SK-N-SH (cell line): ENCODE measurements at regions not wholly inside any gene's neighbourhood (a gene's known extent, or its start where the extent isn't known, plus 50 kb on each side); places are given as distances from the start of the nearest gene placed in this dataset.

Experiments used
- CTCF ChIA-PET: fragments of 300-600, 350-600 bp; formaldehyde crosslinking; extraction: SDS; loops from one replicate; lab custom pipeline; 2021; lab: Yijun Ruan, JAX
- POLR2A ChIA-PET: fragments of 350-600 bp; sonication (Branson Sonifier 250); formaldehyde crosslinking; extraction: SDS; loops from one replicate; lab custom pipeline; 2020; ENCODE audit warnings: antibody characterized with exemption, inconsistent platforms; lab: Yijun Ruan, JAX
- DNase-seq: peaks from one replicate; pipeline ENCODE4 v3.0.0; 2012
- H2AFZ ChIP-seq: fragments of 200-600 bp; sonication (generic); 2 replicates; pipeline ENCODE4 v1.8.1; 2016; ENCODE audit warnings: antibody characterized with exemption, mild to moderate bottlenecking, low read depth
- H3F3A ChIP-seq: fragments of 200-600 bp; sonication (generic); replicated peaks from 2 replicates; pipeline ENCODE3; 2016; ENCODE audit warnings: antibody characterized with exemption, mild to moderate bottlenecking; ENCODE audit not compliant: insufficient read depth
- H3K27ac ChIP-seq, 2 experiments: fragments of 200-500 bp in 1 of 2; fragments of 200-600 bp in 1 of 2; sonication (Bioruptor generic) in 1 of 2; sonication (generic), shearing (Covaris generic) in 1 of 2; 2 replicates each; pipeline versions ENCODE4 v1.5.1 to v1.6.1; 2014 to 2016; ENCODE audit warnings: low read depth in 2 of 2, inconsistent platforms in 1 of 2, low read length in 1 of 2, mild to moderate bottlenecking in 1 of 2, mixed read lengths in 1 of 2
- H3K27me3 ChIP-seq: fragments of 200-600 bp; sonication (generic), shearing (Covaris generic); 2 replicates; pipeline ENCODE4 v1.6.1; 2016; ENCODE audit warnings: mixed run types; ENCODE audit not compliant: insufficient read depth
- H3K36me3 ChIP-seq, 2 experiments: fragments of 200-500 bp in 1 of 2; fragments of 200-600 bp in 1 of 2; sonication (Bioruptor generic) in 1 of 2; sonication (generic) in 1 of 2; replicated peaks in 1 of 2; 2 replicates each; pipeline versions ENCODE3 to v1.5.1; 2014 to 2016; ENCODE audit warnings: low read length in 1 of 2, mild to moderate bottlenecking in 1 of 2; ENCODE audit not compliant: insufficient read depth in 2 of 2, control insufficient read depth in 1 of 2
- H3K4me1 ChIP-seq, 2 experiments: fragments of 200-500 bp in 1 of 2; fragments of 200-600 bp in 1 of 2; sonication (Bioruptor generic) in 1 of 2; sonication (generic), shearing (Covaris generic) in 1 of 2; 2 replicates each; pipeline versions ENCODE4 v1.5.1 to v1.6.1; 2014 to 2016; ENCODE audit warnings: low read depth in 1 of 2, low read length in 1 of 2, mixed run types in 1 of 2; ENCODE audit not compliant: insufficient read depth in 2 of 2, control insufficient read depth in 1 of 2
- H3K4me2 ChIP-seq: fragments of 200-600 bp; sonication (generic), shearing (Covaris generic); 2 replicates; pipeline ENCODE4 v1.6.1; 2017; ENCODE audit warnings: mixed run types
- H3K4me3 ChIP-seq, 2 experiments: fragments of 200-500 bp in 1 of 2; fragments of 200-600 bp in 1 of 2; sonication (Bioruptor generic) in 1 of 2; sonication (generic), shearing (Covaris generic) in 1 of 2; 2 replicates each; pipeline versions ENCODE4 v1.5.1 to v1.8.1; 2014 to 2016; ENCODE audit warnings: low read depth in 2 of 2, inconsistent platforms in 1 of 2, low read length in 1 of 2, mild to moderate bottlenecking in 1 of 2, mixed read lengths in 1 of 2, moderate library complexity in 1 of 2
- H3K79me2 ChIP-seq: fragments of 200-600 bp; sonication (generic); 2 replicates; pipeline ENCODE4 v1.8.1; 2017; ENCODE audit warnings: mild to moderate bottlenecking; ENCODE audit not compliant: insufficient read depth
- H3K9ac ChIP-seq: fragments of 200-600 bp; sonication (generic); 2 replicates; pipeline ENCODE4 v1.6.1; 2017; ENCODE audit warnings: mixed run types
- H3K9me2 ChIP-seq: fragments of 200-600 bp; sonication (generic); 2 replicates; pipeline ENCODE4 v1.6.1; 2017; ENCODE audit warnings: mixed run types
- H3K9me3 ChIP-seq: fragments of 200-600 bp; sonication (generic); 2 replicates; pipeline ENCODE4 v1.6.1; 2017; ENCODE audit warnings: mixed run types, mild to moderate bottlenecking, moderate library complexity
- H4K20me1 ChIP-seq: fragments of 200-600 bp; sonication (generic); 2 replicates; pipeline ENCODE4 v1.6.1; 2017; ENCODE audit warnings: mild to moderate bottlenecking, mixed run types; ENCODE audit not compliant: insufficient read depth
- EP300 ChIP-seq, 2 experiments: IDR thresholded peaks; 2 replicates each; pipeline versions ENCODE4 v1.4.0 to v1.6.1; 2012; ENCODE audit warnings: borderline replicate concordance in 1 of 2, low read depth in 1 of 2, low read length in 1 of 2
- GABPA ChIP-seq: IDR thresholded peaks from 2 replicates; pipeline ENCODE4 v1.4.0; 2012; ENCODE audit warnings: low read depth, mild to moderate bottlenecking
- GATA2 ChIP-seq: sonication (generic); formaldehyde crosslinking; IDR thresholded peaks from 2 replicates; pipeline ENCODE4 v1.5.0; 2020; ENCODE audit warnings: mild to moderate bottlenecking, missing genetic modification reagents
- IRF3 ChIP-seq: fragments of 150-350 bp; IDR thresholded peaks from 2 replicates; pipeline ENCODE4 v1.6.1; 2016; ENCODE audit warnings: mild to moderate bottlenecking, low read depth, low read length
- JUND ChIP-seq: IDR thresholded peaks from 2 replicates; pipeline ENCODE4 v1.4.0; 2012
- MAX ChIP-seq: IDR thresholded peaks from 2 replicates; pipeline ENCODE4 v1.4.0; 2012; ENCODE audit warnings: low read depth
- MEF2A ChIP-seq: IDR thresholded peaks from 2 replicates; pipeline ENCODE4 v1.4.0; 2012; ENCODE audit warnings: low read depth, borderline replicate concordance
- POLR2AphosphoS5 ChIP-seq: IDR thresholded peaks from 2 replicates; pipeline ENCODE4 v1.6.1; 2012; ENCODE audit warnings: low read depth, low read length
- RAD21 ChIP-seq: IDR thresholded peaks from 2 replicates; pipeline ENCODE4 v1.6.1; 2012; ENCODE audit warnings: mild to moderate bottlenecking, low read length
- RCOR1 ChIP-seq: fragments of 150-350 bp; IDR thresholded peaks from 2 replicates; pipeline ENCODE4 v1.6.1; 2017; ENCODE audit warnings: antibody characterized with exemption, low read length
- REST ChIP-seq: IDR thresholded peaks from 2 replicates; pipeline ENCODE4 v1.6.1; 2012; ENCODE audit warnings: mild to moderate bottlenecking, low read depth, low read length, moderate library complexity
- RXRA ChIP-seq: IDR thresholded peaks from 2 replicates; pipeline ENCODE4 v1.4.0; 2012; ENCODE audit warnings: low read depth, mild to moderate bottlenecking, borderline replicate concordance
- SMC3 ChIP-seq: IDR thresholded peaks from 2 replicates; pipeline ENCODE4 v1.6.1; 2012; ENCODE audit warnings: low read depth, low read length, improper control_type of control experiment
- TAF1 ChIP-seq: IDR thresholded peaks from 2 replicates; pipeline ENCODE4 v1.6.1; 2012; ENCODE audit warnings: low read depth, mild to moderate bottlenecking, low read length, moderate library complexity, borderline replicate concordance
- TEAD4 ChIP-seq: IDR thresholded peaks from 2 replicates; pipeline ENCODE4 v1.4.0; 2012; ENCODE audit warnings: mild to moderate bottlenecking, borderline replicate concordance; ENCODE audit not compliant: insufficient read depth
- USF1 ChIP-seq: IDR thresholded peaks from 2 replicates; pipeline ENCODE4 v1.4.0; 2012; ENCODE audit warnings: low read depth, borderline replicate concordance
- WGBS: methylation state at CpG from one replicate; pipeline ENCODE4 v1.1.6; 2017; ENCODE audit warnings: low lambda C conversion rate; 5-methylcytosine and 5-hydroxymethylcytosine counted together

- Histone ChIP-seq H3K36me3 (no peaks in the 10 kb centered on the region), H3K79me2 (no peaks in the 10 kb centered on the region), H3K9ac (no peak overlapping the region), H3K4me3 (no peak overlapping the region), H3K9me2 (no peaks in the 10 kb centered on the region), H2AFZ (no peak overlapping the region), H3F3A (peaks cover 18% of the 10 kb centered on the region), H3K27ac (no peak overlapping the region), H3K4me1 (peaks cover 9 to 16% of the 10 kb centered on the region in 2 experiments; a peak in 3 of 4 replicates), H3K4me2 (no peak overlapping the region), H3K27me3 (no peaks in the 10 kb centered on the region; the same call in 1 of the 2 replicates), H4K20me1 (no peaks in the 10 kb centered on the region), H3K9me3 (no peaks in the 10 kb centered on the region)
- ChIA-PET POLR2A (no interaction called here), CTCF (interaction anchor here (0.7 to 1.2 kb wide), 2 partner anchors 41 to 50 kb away, joined by 3 read pairs; no protein-coding TSS in a partner anchor)
- no peak for DNase-seq
- 86% methylated on average over 1 of the region's 1 CpG for WGBS
- no peak for TF ChIP-seq RAD21
These were observed 142.8 kb upstream of the COL5A1 start for GRCh38 chr9:134498814-134499166.

GRCh38 chr9:134500931-134501760 is 140.5 kb upstream of the COL5A1 start:
- no peak overlapping the region for H3K9ac ChIP-seq
- H3K9me3 ChIP-seq: no peaks in the 10 kb centered on the region
- peaks cover 18% of the 10 kb centered on the region for H3F3A ChIP-seq
- CTCF ChIA-PET: interaction anchor here (1.3 kb wide), 1 partner anchor 14 kb away, joined by 5 read pairs; no protein-coding TSS in a partner anchor
- H3K27ac ChIP-seq: no peak overlapping the region
- POLR2A ChIA-PET: interaction anchor here (0.7 kb wide), 1 partner anchor 9 kb away, joined by 3 read pairs; no protein-coding TSS in a partner anchor
- H3K4me3 ChIP-seq: no peak overlapping the region
- no peaks in the 10 kb centered on the region for H4K20me1 ChIP-seq
- no peaks in the 10 kb centered on the region for H3K9me2 ChIP-seq
- H3K36me3 ChIP-seq: no peaks in the 10 kb centered on the region
- WGBS: 55% methylated on average over 32 of the region's 44 CpGs
- DNase-seq: peak; percentile 44
- no peak overlapping the region for H2AFZ ChIP-seq
- no peaks in the 10 kb centered on the region; the same call in 1 of the 2 replicates for H3K27me3 ChIP-seq
- TF ChIP-seq MEF2A (no peak), USF1 (no peak), POLR2AphosphoS5 (no peak), GABPA (no peak), IRF3 (no peak), JUND (no peak), REST (no peak), MAX (no peak), TAF1 (no peak), GATA2 (CRISPR knock-in tag) (no peak), RXRA (no peak), RCOR1 (no peak), TEAD4 (no peak), EP300 (IDR thresholded peaks at IDR 0.05; ENCODE audit: borderline replicate concordance in 1 of 2, low read depth in 1 of 2, low read length in 1 of 2) (no peak), SMC3 (no peak)
- no peaks in the 10 kb centered on the region for H3K79me2 ChIP-seq
- H3K4me1 ChIP-seq: peaks cover 9 to 16% of the 10 kb centered on the region in 2 experiments; a peak in 3 of 4 replicates
- no peak overlapping the region for H3K4me2 ChIP-seq
